GM12878 (cell line): ENCODE measurements at regions not wholly inside any gene's neighbourhood (a gene's known extent, or its start where the extent isn't known, plus 50 kb on each side); places are given as distances from the start of the nearest gene placed in this dataset.

ENCODE experiments used
- ATAC-seq: fragments of 200-7000 bp; cut with Tn5 transposase; 3 replicates; pipeline ENCODE4 v1.9.1; 2020; ENCODE audit warnings: mild to moderate bottlenecking, moderate library complexity
- BruUV-seq: library from RNA; stranded (reverse); fragments of 400-500 nt; replicated peaks from 2 replicates; lab custom pipeline; 2021; lab: Mats Ljungman, UMichigan
- CTCF ChIA-PET: fragments of 300-600 bp; sonication (Branson Sonifier 250); formaldehyde crosslinking; extraction: SDS; loops from one replicate; lab custom pipeline; 2021; ENCODE audit warnings: inconsistent platforms; lab: Yijun Ruan, JAX
- POLR2A ChIA-PET: fragments of 350-600 bp; formaldehyde crosslinking; extraction: SDS; loops from one replicate; lab custom pipeline; 2021; ENCODE audit warnings: inconsistent platforms; lab: Charles Lee
- RAD21 ChIA-PET: fragments of 300-600 bp; sonication (Branson Sonifier 250); formaldehyde crosslinking; loops from one replicate; lab custom pipeline; 2023; ENCODE audit warnings: antibody characterized with exemption; ENCODE audit not compliant: unreplicated experiment; lab: Charles Lee
- SMC1A ChIA-PET: fragments of 300-600 bp; sonication (Branson Sonifier 250); formaldehyde crosslinking; loops from one replicate; lab custom pipeline; 2023; ENCODE audit not compliant: unreplicated experiment, uncharacterized antibody; lab: Charles Lee
- DNase-seq: peaks from one replicate; pipeline ENCODE4 v3.0.0-alpha.2; 2011; ENCODE audit warnings: low read depth, low spot score
- FAIRE-seq: peaks from 3 replicates; lab custom pipeline; 2011; peaks lifted over from hg19 to GRCh38; lab: Jason Lieb, UNC
- H2AFZ ChIP-seq: 2 replicates; pipeline ENCODE4 v1.6.0; 2011; ENCODE audit warnings: low read depth, low read length, control low read depth; ENCODE audit not compliant: control insufficient read depth
- H3K27ac ChIP-seq: 2 replicates; pipeline ENCODE4 v1.5.1; 2011; ENCODE audit warnings: control low read depth; ENCODE audit not compliant: control insufficient read depth, insufficient read depth
- H3K27me3 ChIP-seq, 2 experiments: replicated peaks in 1 of 2; 2 replicates each; pipeline versions ENCODE4 v1.6.0 to v1.6.1; 2011; ENCODE audit warnings: low read length in 1 of 2; ENCODE audit not compliant: control insufficient read depth in 2 of 2, insufficient read depth in 2 of 2
- H3K36me3 ChIP-seq, 2 experiments: 2 replicates each; pipeline ENCODE4 v1.5.1; 2011; ENCODE audit warnings: low read length in 1 of 2; ENCODE audit not compliant: control insufficient read depth in 2 of 2, insufficient read depth in 2 of 2
- H3K4me1 ChIP-seq: 2 replicates; pipeline ENCODE4 v1.6.1; 2011; ENCODE audit warnings: mild to moderate bottlenecking, low read length, moderate library complexity, mixed read lengths; ENCODE audit not compliant: control insufficient read depth, insufficient read depth
- H3K4me2 ChIP-seq: 2 replicates; pipeline ENCODE4 v1.6.0; 2011; ENCODE audit warnings: control low read depth; ENCODE audit not compliant: control insufficient read depth, insufficient read depth
- H3K4me3 ChIP-seq: fragments of 200-600 bp; sonication (generic); 2 replicates; pipeline ENCODE4 v1.5.1; 2016
- H3K79me2 ChIP-seq: 2 replicates; pipeline ENCODE4 v1.6.0; 2011; ENCODE audit warnings: low read length; ENCODE audit not compliant: control insufficient read depth, insufficient read depth
- H3K9ac ChIP-seq: 2 replicates; pipeline ENCODE4 v1.8.0; 2011; ENCODE audit warnings: low read length, control low read depth, mixed read lengths; ENCODE audit not compliant: control insufficient read depth, insufficient read depth
- H3K9me3 ChIP-seq: replicated peaks from 3 replicates; pipeline ENCODE4 v1.5.1; 2011; ENCODE audit warnings: mild to moderate bottlenecking, low read length; ENCODE audit not compliant: control insufficient read depth, insufficient read depth
- H4K20me1 ChIP-seq: 2 replicates; pipeline ENCODE4 v1.6.0; 2011; ENCODE audit not compliant: control insufficient read depth, insufficient read depth
- CBFB ChIP-seq: IDR thresholded peaks from 2 replicates; pipeline ENCODE4 v1.6.1; 2016; ENCODE audit warnings: antibody characterized with exemption, low read depth
- CREB1 ChIP-seq: IDR thresholded peaks from 2 replicates; pipeline ENCODE4 v1.6.1; 2012; ENCODE audit warnings: low read depth, mild to moderate bottlenecking, inconsistent platforms
- IRF5 ChIP-seq: fragments of 450-650 bp; IDR thresholded peaks from 2 replicates; pipeline ENCODE4 v1.6.1; 2017; ENCODE audit warnings: borderline replicate concordance
- MEF2B ChIP-seq: fragments of 450-650 bp; IDR thresholded peaks from 2 replicates; pipeline ENCODE4 v1.6.1; 2018; ENCODE audit warnings: mild to moderate bottlenecking, moderate library complexity; ENCODE audit not compliant: partially characterized antibody, poor library complexity, severe bottlenecking
- PKNOX1 ChIP-seq: fragments of 450-650 bp; IDR thresholded peaks from 2 replicates; pipeline ENCODE4 v1.6.1; 2016; ENCODE audit warnings: mild to moderate bottlenecking
- SIN3A ChIP-seq: IDR thresholded peaks from 2 replicates; pipeline ENCODE4 v1.6.1; 2012; ENCODE audit warnings: low read depth, low read length, improper control_type of control experiment
- WGBS: methylation state at CpG from one replicate; pipeline ENCODE4 v1.1.6; 2016; ENCODE audit warnings: low lambda C conversion rate; ENCODE audit not compliant: insufficient replicate concordance, insufficient coverage; ENCODE audit errors: missing lambda C conversion rate; 5-methylcytosine and 5-hydroxymethylcytosine counted together
- in situ Hi-C: fragments of 300-500 bp; cut with MboI; formaldehyde crosslinking; loops from 9 replicates; pipeline ENCODE4 v1.14.3; 2018; ENCODE audit warnings: mixed read lengths
- intact Hi-C: fragments of 100-400 bp; cut with micrococcal nuclease; formaldehyde crosslinking; loops from one replicate; pipeline ENCODE4 v1.14.2; 2022; ENCODE audit not compliant: unreplicated experiment

GRCh38 chr4:187256897-187257296, 533.2 kb upstream of the FAT1 start:
- DNase-seq, result no peak
- intact Hi-C loops, result no loop called here

More at GRCh38 chr4:187256897-187257296, 533.2 kb upstream of the FAT1 start:
- RAD21 ChIA-PET, result no interaction called here
- H3K27ac ChIP-seq, result no peak overlapping the region
- H2AFZ ChIP-seq, result no peak overlapping the region
- POLR2A ChIA-PET, result no interaction called here
- in situ Hi-C loops, result no loop called here
- no peaks in the 10 kb centered on the region for H3K36me3 ChIP-seq
- H3K27me3 ChIP-seq, result no peaks in the 10 kb centered on the region
- no peaks in the 10 kb centered on the region for H3K79me2 ChIP-seq
- TF ChIP-seq CREB1, result no peak
- no peak for TF ChIP-seq IRF5
- TF ChIP-seq CBFB, result no peak
- TF ChIP-seq SIN3A, result no peak
- no peak for TF ChIP-seq PKNOX1
- TF ChIP-seq MEF2B, result no peak
- H4K20me1 ChIP-seq, result no peaks in the 10 kb centered on the region
- no peak overlapping the region for H3K4me2 ChIP-seq
- no peaks in the 10 kb centered on the region for H3K4me1 ChIP-seq
- ATAC-seq (no peak), FAIRE-seq (no peak)
- 35% methylated on average over 6 of the region's 6 CpGs for WGBS
- no TSS peak for BruUV-seq
- H3K9ac ChIP-seq, result no peak overlapping the region
- no peak overlapping the region for H3K4me3 ChIP-seq
- CTCF ChIA-PET, result no interaction called here
- no peaks in the 10 kb centered on the region for H3K9me3 ChIP-seq
- SMC1A ChIA-PET, result no interaction called here
